ENCODE measurements at regions not wholly inside any gene's neighbourhood (a gene's known extent, or its start where the extent isn't known, plus 50 kb on each side); places are given as distances from the start of the nearest gene placed in this dataset.
"Not testable (repeated sequence)": the region's sequence is repeated elsewhere in the genome, so short reads cannot be mapped to it uniquely, and the experiment has no call there.

GRCh38 chr1:88581703-88582102, 102.4 kb upstream of the PKN2 start:
- Histone ChIP-seq H3K9me2 (ENCODE audit: insufficient read depth, low read length) (no peaks in the 10 kb centered on the region), H3K4me2 (ENCODE audit: low read length) (no peak overlapping the region), H3K27ac (ENCODE audit: low read depth, low read length, poor library complexity, severe bottlenecking) (no peak overlapping the region), H3K4me1 (ENCODE audit: insufficient read depth, low read length, poor library complexity, severe bottlenecking) (no peaks in the 10 kb centered on the region), H3K36me3 (ENCODE audit: insufficient read depth, low read length) (no peaks in the 10 kb centered on the region), H4K20me1 (ENCODE audit: insufficient read depth, low read length) (no peaks in the 10 kb centered on the region), H3K79me2 (ENCODE audit: insufficient read depth, low read depth, low read length) (no peaks in the 10 kb centered on the region), H3K4me3 (ENCODE audit: low read depth, low read length, poor library complexity, severe bottlenecking) (no peak overlapping the region), H2AFZ (ENCODE audit: low read length) (no peak overlapping the region), H3K9me3 (ENCODE audit: low read length) (no peaks in the 10 kb centered on the region)
- no TSS peak for BruUV-seq (replicated peaks)
- ChIA-PET CTCF (ENCODE audit: unreplicated experiment) (no interaction called here), POLR2A (no interaction called here)
- TF ChIP-seq EZH2phosphoT487 (IDR thresholded peaks at IDR 0.05; ENCODE audit: borderline replicate concordance, low read depth, low read length) (no peak), CTCF (conservative IDR thresholded peaks at IDR 0.05; ENCODE audit: low read length) (no peak)
- intact Hi-C loops (cut with micrococcal nuclease; ENCODE audit: unreplicated experiment), result no loop called here
- DNase-seq (ENCODE audit: low spot score), result no peak

- TF ChIP-seq CTCF (conservative IDR thresholded peaks at IDR 0.05; ENCODE audit: low read length) (no peak), EZH2phosphoT487 (IDR thresholded peaks at IDR 0.05; ENCODE audit: borderline replicate concordance, low read depth, low read length) (no peak)
- Histone ChIP-seq H3K4me1 (ENCODE audit: insufficient read depth, low read length, poor library complexity, severe bottlenecking) (no peaks in the 10 kb centered on the region), H3K9me2 (ENCODE audit: insufficient read depth, low read length) (no peaks in the 10 kb centered on the region), H3K27ac (ENCODE audit: low read depth, low read length, poor library complexity, severe bottlenecking) (no peak overlapping the region), H3K79me2 (ENCODE audit: insufficient read depth, low read depth, low read length) (no peaks in the 10 kb centered on the region), H3K36me3 (ENCODE audit: insufficient read depth, low read length) (no peaks in the 10 kb centered on the region), H3K9me3 (ENCODE audit: low read length) (no peaks in the 10 kb centered on the region), H2AFZ (ENCODE audit: low read length) (no peak overlapping the region), H3K4me3 (ENCODE audit: low read depth, low read length, poor library complexity, severe bottlenecking) (no peak overlapping the region), H3K4me2 (ENCODE audit: low read length) (no peak overlapping the region), H4K20me1 (ENCODE audit: insufficient read depth, low read length) (no peaks in the 10 kb centered on the region)
- no TSS peak for BruUV-seq (replicated peaks)
- ChIA-PET CTCF (ENCODE audit: unreplicated experiment) (interaction anchor here (1.5 kb wide), 1 partner anchor 413 kb away, joined by 4 read pairs; no protein-coding TSS in a partner anchor), POLR2A (no interaction called here)
- DNase-seq (ENCODE audit: low spot score), result no peak
- intact Hi-C loops (cut with micrococcal nuclease; ENCODE audit: unreplicated experiment), result no loop called here
These were observed 90.7 kb upstream of the PKN2 start for GRCh38 chr1:88593358-88593757.

GRCh38 chr1:88595355-88596002, 88.6 kb upstream of the PKN2 start:
- Histone ChIP-seq H3K9me2 (ENCODE audit: insufficient read depth, low read length) (no peaks in the 10 kb centered on the region), H3K4me2 (ENCODE audit: low read length) (no peak overlapping the region), H3K27ac (ENCODE audit: low read depth, low read length, poor library complexity, severe bottlenecking) (no peak overlapping the region), H3K4me3 (ENCODE audit: low read depth, low read length, poor library complexity, severe bottlenecking) (no peak overlapping the region), H3K79me2 (ENCODE audit: insufficient read depth, low read depth, low read length) (no peaks in the 10 kb centered on the region), H3K36me3 (ENCODE audit: insufficient read depth, low read length) (no peaks in the 10 kb centered on the region), H3K9me3 (ENCODE audit: low read length) (no peaks in the 10 kb centered on the region), H3K4me1 (ENCODE audit: insufficient read depth, low read length, poor library complexity, severe bottlenecking) (no peaks in the 10 kb centered on the region), H2AFZ (ENCODE audit: low read length) (no peak overlapping the region), H4K20me1 (ENCODE audit: insufficient read depth, low read length) (no peaks in the 10 kb centered on the region)
- peak; percentile 26 for DNase-seq (ENCODE audit: low spot score)
- TF ChIP-seq CTCF (conservative IDR thresholded peaks at IDR 0.05; ENCODE audit: low read length) (peak; percentile 79), EZH2phosphoT487 (IDR thresholded peaks at IDR 0.05; ENCODE audit: borderline replicate concordance, low read depth, low read length) (no peak)
- intact Hi-C loops (cut with micrococcal nuclease; ENCODE audit: unreplicated experiment), result no loop called here
- ChIA-PET CTCF (ENCODE audit: unreplicated experiment) (no interaction called here), POLR2A (no interaction called here)
- BruUV-seq (replicated peaks), result no TSS peak

- H3K79me2 ChIP-seq (ENCODE audit: insufficient read depth, low read depth, low read length); BruUV-seq (replicated peaks); CTCF ChIA-PET (ENCODE audit: unreplicated experiment); H3K9me2 ChIP-seq (ENCODE audit: insufficient read depth, low read length); H3K4me2 ChIP-seq (ENCODE audit: low read length); H3K27ac ChIP-seq (ENCODE audit: low read depth, low read length, poor library complexity, severe bottlenecking); H4K20me1 ChIP-seq (ENCODE audit: insufficient read depth, low read length); DNase-seq (ENCODE audit: low spot score); POLR2A ChIA-PET; H3K36me3 ChIP-seq (ENCODE audit: insufficient read depth, low read length); intact Hi-C loops (cut with micrococcal nuclease; ENCODE audit: unreplicated experiment); H3K4me3 ChIP-seq (ENCODE audit: low read depth, low read length, poor library complexity, severe bottlenecking); H3K4me1 ChIP-seq (ENCODE audit: insufficient read depth, low read length, poor library complexity, severe bottlenecking); H2AFZ ChIP-seq (ENCODE audit: low read length); H3K9me3 ChIP-seq (ENCODE audit: low read length): not testable (repeated sequence)
These were observed 86.1 kb upstream of the PKN2 start for GRCh38 chr1:88597973-88598372.

Measured in OCI-LY7 (cell line).